BJ (cell line): ENCODE measurements at regions not wholly inside any gene's neighbourhood (a gene's known extent, or its start where the extent isn't known, plus 50 kb on each side); places are given as distances from the start of the nearest gene placed in this dataset.

ENCODE experiments used
- CTCF ChIA-PET: fragments of 350-600 bp; formaldehyde crosslinking; extraction: SDS; loops from one replicate; lab custom pipeline; 2021; ENCODE audit warnings: antibody characterized with exemption, inconsistent platforms; lab: Yijun Ruan, JAX
- POLR2A ChIA-PET: fragments of 300-600 bp; sonication (Branson Sonifier 250); formaldehyde crosslinking; extraction: SDS; loops from one replicate; lab custom pipeline; 2021; ENCODE audit warnings: antibody characterized with exemption; lab: Charles Lee
- DNase-seq: peaks from one replicate; pipeline ENCODE4 v3.0.0-alpha.2; 2011; ENCODE audit warnings: low read depth
- H3K27me3 ChIP-seq: 2 replicates; pipeline ENCODE4 v1.6.0; 2011; ENCODE audit warnings: low read length; ENCODE audit not compliant: control insufficient read depth, insufficient read depth
- H3K36me3 ChIP-seq: 2 replicates; pipeline ENCODE4 v1.5.1; 2011; ENCODE audit warnings: low read length; ENCODE audit not compliant: control insufficient read depth, insufficient read depth
- H3K4me3 ChIP-seq: 2 replicates; pipeline ENCODE4 v1.5.1; 2011; ENCODE audit warnings: low read depth, mild to moderate bottlenecking, control low read depth, low read length
- TF ChIP-seq, protein P1 (sequence below): IDR thresholded peaks from 2 replicates; pipeline ENCODE4 v1.5.1; 2011; ENCODE audit warnings: low read depth, mild to moderate bottlenecking, control low read depth, inconsistent platforms, low read length, moderate library complexity; ENCODE audit not compliant: insufficient read depth

DNA sequence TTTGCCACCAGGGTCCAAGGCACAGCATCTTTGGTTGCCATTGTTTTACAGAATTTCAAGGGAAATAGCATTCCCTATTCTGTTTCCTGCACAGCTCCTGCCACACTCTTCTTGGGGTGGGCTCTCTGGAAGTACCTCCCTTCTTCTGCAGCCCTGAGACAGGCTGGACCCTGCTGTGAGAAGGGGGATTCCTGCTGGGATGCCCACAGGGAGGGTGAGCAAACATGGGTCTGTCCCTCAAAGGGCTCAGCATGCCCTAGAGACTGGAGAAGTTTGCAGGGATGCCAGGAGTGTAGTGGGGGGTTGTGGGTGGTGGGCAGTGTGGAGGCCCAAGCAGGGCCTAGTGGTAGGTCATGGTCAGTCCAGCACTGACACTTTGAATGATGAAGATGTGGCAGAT lies 222.2 kb upstream of the GPR26 start:
- Histone ChIP-seq H3K4me3 (no peak overlapping the region), H3K36me3 (no peaks in the 10 kb centered on the region), H3K27me3 (no peaks in the 10 kb centered on the region)
- POLR2A ChIA-PET = no interaction called here
- TF ChIP-seq, protein P1, sequence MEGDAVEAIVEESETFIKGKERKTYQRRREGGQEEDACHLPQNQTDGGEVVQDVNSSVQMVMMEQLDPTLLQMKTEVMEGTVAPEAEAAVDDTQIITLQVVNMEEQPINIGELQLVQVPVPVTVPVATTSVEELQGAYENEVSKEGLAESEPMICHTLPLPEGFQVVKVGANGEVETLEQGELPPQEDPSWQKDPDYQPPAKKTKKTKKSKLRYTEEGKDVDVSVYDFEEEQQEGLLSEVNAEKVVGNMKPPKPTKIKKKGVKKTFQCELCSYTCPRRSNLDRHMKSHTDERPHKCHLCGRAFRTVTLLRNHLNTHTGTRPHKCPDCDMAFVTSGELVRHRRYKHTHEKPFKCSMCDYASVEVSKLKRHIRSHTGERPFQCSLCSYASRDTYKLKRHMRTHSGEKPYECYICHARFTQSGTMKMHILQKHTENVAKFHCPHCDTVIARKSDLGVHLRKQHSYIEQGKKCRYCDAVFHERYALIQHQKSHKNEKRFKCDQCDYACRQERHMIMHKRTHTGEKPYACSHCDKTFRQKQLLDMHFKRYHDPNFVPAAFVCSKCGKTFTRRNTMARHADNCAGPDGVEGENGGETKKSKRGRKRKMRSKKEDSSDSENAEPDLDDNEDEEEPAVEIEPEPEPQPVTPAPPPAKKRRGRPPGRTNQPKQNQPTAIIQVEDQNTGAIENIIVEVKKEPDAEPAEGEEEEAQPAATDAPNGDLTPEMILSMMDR = no peak
- CTCF ChIA-PET = no interaction called here
- DNase-seq = no peak

DNA sequence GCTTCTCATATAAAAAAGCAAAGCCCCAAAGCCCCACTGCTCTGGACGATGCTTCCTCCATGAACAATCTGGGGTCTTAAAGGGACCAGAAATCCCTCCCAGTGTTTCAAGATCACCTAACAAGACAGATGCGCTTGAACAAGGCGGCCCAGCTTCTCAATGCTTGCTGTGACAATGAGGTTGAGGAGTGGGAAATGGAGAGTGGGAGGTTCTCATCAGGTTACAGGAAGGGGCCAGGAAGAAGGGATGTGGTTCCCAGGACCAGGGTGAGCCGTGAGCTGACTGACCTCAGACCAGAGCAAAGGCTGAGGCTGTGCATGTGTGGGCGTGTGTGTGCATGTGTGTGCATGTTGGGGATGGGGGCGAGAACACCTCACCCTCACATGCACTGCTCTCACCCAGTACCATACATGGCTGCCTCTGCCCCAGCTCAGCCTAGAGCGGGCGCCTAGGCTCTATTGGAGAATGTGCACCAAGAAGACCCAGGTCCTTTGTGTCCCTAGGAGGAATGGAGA lies 220.8 kb upstream of the GPR26 start:
- POLR2A ChIA-PET = no interaction called here

DNA sequence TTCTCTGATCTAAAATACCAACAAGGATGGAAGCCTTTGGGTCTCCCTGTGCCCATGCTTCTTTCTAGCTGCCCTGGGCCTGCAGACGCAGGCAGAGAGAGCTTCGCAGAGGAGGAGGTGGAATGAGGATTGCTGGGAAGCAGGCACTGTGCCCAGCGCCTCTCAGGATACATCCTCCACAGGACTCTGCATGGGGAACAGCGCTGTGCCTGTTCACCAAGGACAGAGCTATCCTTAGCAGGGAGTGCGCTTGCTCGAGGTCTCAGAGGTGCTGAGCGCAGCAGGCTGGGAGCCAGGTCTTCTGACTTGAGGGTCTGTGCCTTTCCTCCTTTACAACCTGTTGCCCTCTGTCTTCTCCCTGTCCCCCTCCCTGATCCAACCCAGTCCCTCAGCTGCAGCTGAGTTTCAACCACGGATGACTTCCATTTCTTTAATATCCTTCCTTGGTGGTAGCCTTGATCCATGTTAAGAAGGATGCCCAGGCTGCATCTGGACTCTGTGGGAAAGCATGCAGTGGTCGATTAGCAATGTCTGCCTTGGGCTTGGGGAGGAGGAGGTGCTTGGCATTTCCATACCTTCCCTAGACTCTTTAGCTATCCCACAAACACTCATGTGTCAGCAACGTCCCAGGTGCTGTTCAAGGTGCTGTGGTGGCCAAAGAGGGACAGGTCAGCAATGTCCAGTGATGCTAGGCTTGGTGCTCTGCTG lies 219.6 kb upstream of the GPR26 start:
- TF ChIP-seq, protein P1 = no peak
- DNase-seq = no peak
- POLR2A ChIA-PET = no interaction called here
- Histone ChIP-seq H3K27me3 (no peaks in the 10 kb centered on the region), H3K36me3 (no peaks in the 10 kb centered on the region), H3K4me3 (no peak overlapping the region)
- CTCF ChIA-PET = no interaction called here

More for the DNA sequence above, 220.8 kb upstream of the GPR26 start:
- H3K36me3 ChIP-seq = no peaks in the 10 kb centered on the region
- no peak overlapping the region for H3K4me3 ChIP-seq
- TF ChIP-seq, protein P1 = no peak
- CTCF ChIA-PET = no interaction called here
- no peaks in the 10 kb centered on the region for H3K27me3 ChIP-seq
- DNase-seq = no peak

DNA sequence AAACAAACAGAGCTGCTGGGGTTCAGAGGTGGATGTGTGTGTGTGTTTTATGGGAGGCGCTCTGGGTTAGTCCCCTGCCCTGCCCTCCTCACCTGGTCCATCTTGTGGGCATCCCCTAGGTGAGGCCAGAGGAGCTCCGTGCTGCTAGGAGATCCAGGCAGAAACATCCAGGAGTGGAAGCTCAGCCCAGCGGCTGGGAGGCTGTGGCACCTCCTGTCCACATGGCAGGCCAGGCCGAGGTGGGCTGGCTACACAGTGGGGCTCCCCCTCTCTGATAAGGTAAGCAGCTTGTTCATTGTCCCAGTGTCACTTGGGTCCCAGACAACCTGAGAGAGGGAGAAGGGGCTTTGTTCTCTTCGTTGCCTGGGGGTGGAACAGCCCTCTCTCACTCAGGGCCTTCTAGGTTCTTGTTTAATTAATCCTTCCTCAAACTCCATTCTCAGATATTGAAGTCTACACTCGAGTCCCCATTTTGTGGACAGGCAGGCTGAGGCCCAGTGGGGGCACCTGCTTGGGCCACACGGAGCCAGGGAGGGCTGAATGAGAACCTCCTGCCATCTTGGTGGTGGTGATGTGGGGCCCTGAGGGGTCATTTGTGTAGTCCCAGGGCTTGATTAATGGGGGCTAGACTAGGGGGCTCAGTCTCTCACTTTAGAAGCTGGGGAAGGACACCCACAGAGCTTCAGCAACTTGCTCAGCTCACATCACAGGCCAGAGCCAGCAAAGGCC lies 216.8 kb upstream of the GPR26 start:
- Histone ChIP-seq H3K27me3 (no peaks in the 10 kb centered on the region), H3K4me3 (no peak overlapping the region), H3K36me3 (no peaks in the 10 kb centered on the region)
- no peak for DNase-seq
- ChIA-PET CTCF (no interaction called here), POLR2A (no interaction called here)
- TF ChIP-seq, protein P1 = no peak

DNA sequence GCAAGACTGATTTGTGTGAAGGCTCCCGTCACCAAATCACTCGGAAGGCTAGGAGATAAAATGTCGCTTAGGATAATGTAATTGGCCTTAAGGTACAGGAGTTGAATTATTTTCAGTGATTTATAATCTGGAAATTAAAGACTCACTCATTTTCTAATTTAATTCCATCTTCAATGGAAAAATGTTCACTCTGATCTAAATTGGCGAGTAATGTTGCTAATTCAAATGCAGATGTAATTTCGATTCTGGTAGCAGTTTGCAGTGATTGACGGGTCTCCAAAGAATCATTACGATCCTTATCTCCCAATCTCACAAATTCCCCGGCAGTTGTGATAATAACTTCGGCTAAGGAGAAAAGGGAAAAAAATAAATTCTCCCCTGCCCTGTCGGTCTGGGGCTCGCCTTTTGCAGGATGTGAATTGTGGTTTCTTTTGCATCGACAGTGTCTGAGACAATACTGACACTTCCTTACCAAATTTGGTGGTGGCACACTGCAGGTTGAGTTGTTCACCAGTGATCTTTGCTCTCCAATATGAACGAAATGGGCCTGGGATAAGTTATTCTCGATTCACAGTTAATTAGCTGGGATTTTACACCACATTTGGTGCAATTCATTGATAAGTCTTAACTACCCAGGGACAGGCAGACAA lies 215.1 kb upstream of the GPR26 start:
- ChIA-PET POLR2A (no interaction called here), CTCF (no interaction called here)
- TF ChIP-seq, protein P1 = no peak
- no peak for DNase-seq
- H3K4me3 ChIP-seq = no peak overlapping the region
- no peaks in the 10 kb centered on the region for H3K36me3 ChIP-seq
- no peaks in the 10 kb centered on the region for H3K27me3 ChIP-seq
